ENCODE measurements at regions not wholly inside any gene's neighbourhood (a gene's known extent, or its start where the extent isn't known, plus 50 kb on each side); places are given as distances from the start of the nearest gene placed in this dataset.

DNA sequence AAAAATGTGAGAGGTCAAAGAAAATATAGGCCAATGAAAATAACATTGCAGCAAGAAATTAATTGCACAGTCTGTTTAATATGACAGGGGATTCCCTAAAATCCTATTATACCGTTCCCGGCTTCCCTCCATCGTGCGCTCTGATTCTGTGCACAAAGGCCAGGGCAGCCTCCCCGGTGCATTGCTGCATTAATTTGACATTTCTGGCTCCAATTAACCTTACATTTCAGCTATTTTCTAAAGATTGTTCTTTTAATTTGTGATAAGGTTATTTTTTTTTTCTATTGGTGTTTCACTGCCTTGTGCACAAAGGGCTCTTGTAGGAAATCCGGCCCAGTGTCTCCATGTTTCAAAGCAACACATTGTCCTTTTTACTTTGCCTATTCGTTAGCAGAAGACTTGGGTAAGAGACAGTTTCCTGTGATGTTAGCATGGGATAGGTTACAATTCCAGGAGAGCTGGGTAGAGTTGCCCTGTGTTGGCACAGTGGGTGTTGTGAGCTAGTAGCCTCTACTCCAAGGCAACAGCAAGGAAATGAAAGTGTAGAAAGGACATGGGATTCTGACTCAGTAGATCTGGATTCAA is 257.3 kb upstream of the IGF1R start:
- no peaks in the 10 kb centered on the region for H3K9me3 ChIP-seq
- H3K4me3 ChIP-seq (ENCODE audit: low read depth, low read length): no peak overlapping the region
- no peaks in the 10 kb centered on the region for H3K36me3 ChIP-seq
- DNase-seq: no peak
- TF ChIP-seq, protein P1, sequence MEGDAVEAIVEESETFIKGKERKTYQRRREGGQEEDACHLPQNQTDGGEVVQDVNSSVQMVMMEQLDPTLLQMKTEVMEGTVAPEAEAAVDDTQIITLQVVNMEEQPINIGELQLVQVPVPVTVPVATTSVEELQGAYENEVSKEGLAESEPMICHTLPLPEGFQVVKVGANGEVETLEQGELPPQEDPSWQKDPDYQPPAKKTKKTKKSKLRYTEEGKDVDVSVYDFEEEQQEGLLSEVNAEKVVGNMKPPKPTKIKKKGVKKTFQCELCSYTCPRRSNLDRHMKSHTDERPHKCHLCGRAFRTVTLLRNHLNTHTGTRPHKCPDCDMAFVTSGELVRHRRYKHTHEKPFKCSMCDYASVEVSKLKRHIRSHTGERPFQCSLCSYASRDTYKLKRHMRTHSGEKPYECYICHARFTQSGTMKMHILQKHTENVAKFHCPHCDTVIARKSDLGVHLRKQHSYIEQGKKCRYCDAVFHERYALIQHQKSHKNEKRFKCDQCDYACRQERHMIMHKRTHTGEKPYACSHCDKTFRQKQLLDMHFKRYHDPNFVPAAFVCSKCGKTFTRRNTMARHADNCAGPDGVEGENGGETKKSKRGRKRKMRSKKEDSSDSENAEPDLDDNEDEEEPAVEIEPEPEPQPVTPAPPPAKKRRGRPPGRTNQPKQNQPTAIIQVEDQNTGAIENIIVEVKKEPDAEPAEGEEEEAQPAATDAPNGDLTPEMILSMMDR (IDR thresholded peaks at IDR 0.05; ENCODE audit: low read depth, low read length): no peak
- H3K4me1 ChIP-seq: no peaks in the 10 kb centered on the region
- H3K27me3 ChIP-seq: peaks cover 33% of the 10 kb centered on the region

DNA sequence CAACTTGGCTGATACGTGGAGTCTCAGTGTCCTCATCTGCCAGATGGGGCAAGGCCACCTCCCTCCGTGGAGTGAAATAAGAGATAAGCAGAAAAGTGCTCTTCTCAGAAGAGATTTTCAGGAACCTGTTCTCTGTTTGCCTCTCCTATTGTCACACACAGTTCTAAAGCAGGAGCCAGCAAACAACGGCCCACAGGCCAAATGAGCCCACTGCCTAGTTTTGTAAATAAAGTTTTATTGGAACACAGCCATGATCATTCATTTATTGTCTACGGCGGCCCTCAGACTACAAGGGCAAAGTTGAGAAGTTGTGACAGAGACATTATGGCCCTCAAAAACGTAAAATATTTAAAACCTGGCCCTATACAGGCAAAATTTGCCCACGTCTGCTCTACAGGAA is 256.8 kb upstream of the IGF1R start:
- peaks cover 28% of the 10 kb centered on the region for H3K27me3 ChIP-seq
- no peaks in the 10 kb centered on the region for H3K4me1 ChIP-seq
- no peak for DNase-seq

DNA sequence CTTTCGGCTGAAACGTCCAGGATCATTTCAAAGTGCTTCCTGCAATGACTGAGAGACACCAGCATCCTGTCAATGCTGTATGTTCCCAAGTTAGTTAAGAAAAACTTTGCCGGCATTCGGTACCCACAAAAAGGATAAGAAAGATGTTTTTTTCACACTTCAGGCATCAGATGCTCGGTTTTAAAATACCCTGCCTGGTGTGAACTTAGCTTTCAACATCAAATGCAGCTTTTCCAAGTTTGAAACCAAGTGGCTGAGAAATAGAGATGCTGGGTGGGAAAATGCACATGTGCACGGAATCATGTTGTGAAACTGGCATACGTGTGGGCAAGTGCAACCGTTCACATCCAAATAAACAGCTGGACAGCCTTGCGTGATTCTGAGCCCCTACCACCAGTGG is 254.9 kb upstream of the IGF1R start:
- H3K36me3 ChIP-seq: no peaks in the 10 kb centered on the region
- TF ChIP-seq, protein P1 (IDR thresholded peaks at IDR 0.05; ENCODE audit: low read depth, low read length): no peak
- no peaks in the 10 kb centered on the region for H3K4me1 ChIP-seq
- no peak overlapping the region for H3K4me3 ChIP-seq (ENCODE audit: low read depth, low read length)
- no peak for DNase-seq
- H3K9me3 ChIP-seq: no peaks in the 10 kb centered on the region
- peaks cover 13% of the 10 kb centered on the region for H3K27me3 ChIP-seq

More for the DNA sequence above, 256.8 kb upstream of the IGF1R start:
- no peaks in the 10 kb centered on the region for H3K9me3 ChIP-seq
- H3K4me3 ChIP-seq (ENCODE audit: low read depth, low read length): no peak overlapping the region
- TF ChIP-seq, protein P1 (IDR thresholded peaks at IDR 0.05; ENCODE audit: low read depth, low read length): no peak
- no peaks in the 10 kb centered on the region for H3K36me3 ChIP-seq

DNA sequence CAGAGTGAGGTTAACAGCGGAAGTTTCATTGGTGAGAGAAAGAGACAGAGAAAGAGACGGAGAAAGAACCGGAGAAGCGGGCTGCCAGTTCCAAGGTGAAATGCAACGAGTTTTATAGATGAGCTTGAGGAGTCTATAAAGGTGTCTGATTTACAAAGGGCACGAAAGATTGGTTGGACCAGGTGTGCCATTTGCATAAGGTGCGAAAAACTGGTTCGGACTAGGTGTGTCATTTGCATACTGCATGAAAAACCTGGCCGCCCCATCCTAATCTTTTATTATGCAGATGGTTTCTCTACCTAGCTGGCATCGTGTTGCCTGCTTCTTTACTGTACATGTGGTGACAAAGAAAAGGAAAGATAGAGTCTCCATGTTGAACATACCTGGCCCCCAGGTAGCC is 253.8 kb upstream of the IGF1R start:
- Histone ChIP-seq H3K4me1 (no peaks in the 10 kb centered on the region), H3K4me3 (ENCODE audit: low read depth, low read length) (no peak overlapping the region), H3K9me3 (no peaks in the 10 kb centered on the region), H3K36me3 (no peaks in the 10 kb centered on the region), H3K27me3 (peaks cover 13% of the 10 kb centered on the region)
- TF ChIP-seq, protein P1 (IDR thresholded peaks at IDR 0.05; ENCODE audit: low read depth, low read length): no peak
- no peak for DNase-seq

DNA sequence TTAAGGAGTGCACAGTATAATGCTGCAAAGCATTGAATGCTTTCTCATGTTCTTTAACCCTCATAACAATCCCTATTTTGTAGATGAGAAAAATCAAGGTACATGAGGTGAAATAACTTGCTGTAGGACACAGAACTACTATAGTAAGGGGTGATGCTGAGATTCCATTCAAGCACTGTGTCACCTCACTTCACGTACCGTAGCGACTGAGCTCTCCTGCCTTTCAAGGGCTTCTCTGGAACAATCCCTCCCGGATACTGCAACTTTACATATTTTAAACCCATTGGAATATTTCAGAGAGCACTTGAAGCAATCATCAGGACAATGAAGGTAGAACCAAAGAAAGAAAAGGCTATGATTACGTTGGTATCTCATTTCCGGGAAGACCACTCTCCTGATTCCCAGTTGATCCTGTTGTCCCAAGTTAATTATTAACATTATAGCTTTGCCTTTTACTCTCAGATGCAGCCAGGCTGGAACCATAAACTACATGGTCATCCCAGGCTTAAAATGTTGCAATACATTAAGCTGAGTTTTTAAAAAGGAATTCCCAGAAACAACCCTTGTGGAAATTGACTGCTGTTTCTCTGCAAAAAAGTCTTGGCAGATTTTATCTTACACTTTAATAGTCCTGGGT is 252.2 kb upstream of the IGF1R start:
- TF ChIP-seq, protein P1 (IDR thresholded peaks at IDR 0.05; ENCODE audit: low read depth, low read length): no peak
- no peaks in the 10 kb centered on the region for H3K4me1 ChIP-seq
- no peak for DNase-seq
- H3K36me3 ChIP-seq: no peaks in the 10 kb centered on the region
- H3K27me3 ChIP-seq: peaks cover 13% of the 10 kb centered on the region
- H3K4me3 ChIP-seq (ENCODE audit: low read depth, low read length): no peak overlapping the region
- no peaks in the 10 kb centered on the region for H3K9me3 ChIP-seq

DNA sequence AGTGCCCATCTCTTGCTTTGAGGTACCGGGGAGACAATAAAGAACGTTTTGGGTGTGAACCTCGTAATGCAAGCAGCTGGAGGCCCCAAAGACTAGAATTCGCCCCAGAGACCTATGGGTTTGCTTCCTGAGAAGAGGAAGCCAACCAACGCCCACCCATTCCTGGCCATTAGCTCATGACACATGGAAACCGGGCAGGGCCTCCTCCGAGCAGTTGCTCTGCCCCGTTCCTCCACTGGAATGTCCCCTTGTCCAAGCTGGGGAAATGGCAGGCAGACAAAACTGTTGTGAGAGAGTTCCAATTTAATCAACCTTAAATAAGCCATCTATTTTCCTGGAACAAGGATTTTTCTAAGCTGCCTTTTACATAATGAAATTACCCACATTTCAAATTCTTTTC is 250.9 kb upstream of the IGF1R start:
- no peak overlapping the region for H3K4me3 ChIP-seq (ENCODE audit: low read depth, low read length)
- no peaks in the 10 kb centered on the region for H3K36me3 ChIP-seq
- H3K4me1 ChIP-seq: no peaks in the 10 kb centered on the region
- peaks cover 13% of the 10 kb centered on the region for H3K27me3 ChIP-seq
- H3K9me3 ChIP-seq: no peaks in the 10 kb centered on the region
- DNase-seq: no peak
- TF ChIP-seq, protein P1 (IDR thresholded peaks at IDR 0.05; ENCODE audit: low read depth, low read length): no peak

Data from BE2C (cell line).